ENCODE measurements at regions not wholly inside any gene's neighbourhood (a gene's known extent, or its start where the extent isn't known, plus 50 kb on each side); places are given as distances from the start of the nearest gene placed in this dataset.

GRCh38 chr1:38246955-38247952, 200.7 kb upstream of the POU3F1 start:
- Mint-ChIP-seq H3K9me3 (no peaks in the 10 kb centered on the region), H3K27ac (no peak overlapping the region), H3K36me3 (ENCODE audit: insufficient read depth) (no peaks in the 10 kb centered on the region), H3K4me3 (no peak overlapping the region), H3K27me3 (peaks cover 38% of the 10 kb centered on the region in 2 donors), H3K4me1 (ENCODE audit: low read depth in 2 of 2) (no peaks in the 10 kb centered on the region)
- DNase-seq (no peak), ATAC-seq (replicated peaks) (no peak)

DNA sequence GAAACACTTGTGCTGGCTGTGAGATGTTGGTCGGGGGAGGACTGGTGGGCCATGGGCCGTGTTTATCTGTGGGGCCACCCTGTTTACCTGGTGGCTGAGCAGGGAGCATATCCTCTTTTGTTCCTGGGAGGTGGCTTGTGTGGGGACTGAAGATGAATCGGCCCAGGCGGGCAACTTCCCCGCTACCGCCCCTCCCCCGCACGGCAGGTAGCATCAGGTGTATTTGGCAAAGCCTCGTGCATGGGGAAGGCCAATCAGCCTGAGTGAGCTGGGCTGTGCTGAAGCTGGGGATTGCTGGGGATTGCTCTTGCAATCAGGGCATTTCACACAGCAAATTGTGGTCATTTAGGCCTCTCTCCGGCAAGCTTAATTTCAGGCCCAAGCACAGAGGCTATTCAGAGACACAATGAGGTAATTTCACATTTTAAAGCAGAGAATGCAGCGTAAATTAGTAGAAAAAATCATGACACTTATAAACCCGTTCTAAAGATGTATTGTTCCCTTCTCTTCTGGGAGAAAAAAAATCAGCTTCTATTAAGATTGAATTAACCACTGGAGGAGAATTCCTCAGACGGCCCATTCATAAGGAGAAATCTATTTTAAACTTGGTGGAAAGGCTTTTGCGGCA, 197.7 kb upstream of the POU3F1 start:
- H3K9me3 Mint-ChIP-seq: no peaks in the 10 kb centered on the region
- peaks cover 20 to 22% of the 10 kb centered on the region in 2 donors for H3K27me3 Mint-ChIP-seq
- ATAC-seq (replicated peaks): no peak
- no peak overlapping the region for H3K4me3 Mint-ChIP-seq
- no peak overlapping the region for H3K27ac Mint-ChIP-seq
- H3K4me1 Mint-ChIP-seq (ENCODE audit: low read depth in 2 of 2): no peaks in the 10 kb centered on the region
- no peak for DNase-seq
- no peaks in the 10 kb centered on the region for H3K36me3 Mint-ChIP-seq (ENCODE audit: insufficient read depth)

DNA sequence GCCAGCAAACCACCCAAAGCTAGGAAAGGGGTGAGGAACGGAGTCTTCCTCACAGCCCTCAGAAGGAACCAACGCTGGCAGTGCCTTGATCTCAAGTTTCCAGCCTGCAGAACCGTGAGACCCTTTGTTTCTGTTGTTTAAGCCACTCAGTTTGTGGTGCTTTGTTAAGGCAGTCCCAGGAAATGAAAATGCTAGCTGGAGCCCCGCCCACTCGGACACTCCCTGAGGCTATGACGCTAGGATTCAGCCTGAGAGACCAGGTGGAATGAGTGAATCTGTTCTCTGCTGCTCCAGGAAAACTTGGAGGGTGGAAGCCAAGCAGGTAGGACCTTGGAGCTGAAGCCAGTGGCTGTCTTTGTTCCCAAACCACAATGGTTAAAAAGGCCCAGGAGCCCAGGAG, 196.5 kb upstream of the POU3F1 start:
- H3K36me3 Mint-ChIP-seq (ENCODE audit: insufficient read depth): no peaks in the 10 kb centered on the region

DNA sequence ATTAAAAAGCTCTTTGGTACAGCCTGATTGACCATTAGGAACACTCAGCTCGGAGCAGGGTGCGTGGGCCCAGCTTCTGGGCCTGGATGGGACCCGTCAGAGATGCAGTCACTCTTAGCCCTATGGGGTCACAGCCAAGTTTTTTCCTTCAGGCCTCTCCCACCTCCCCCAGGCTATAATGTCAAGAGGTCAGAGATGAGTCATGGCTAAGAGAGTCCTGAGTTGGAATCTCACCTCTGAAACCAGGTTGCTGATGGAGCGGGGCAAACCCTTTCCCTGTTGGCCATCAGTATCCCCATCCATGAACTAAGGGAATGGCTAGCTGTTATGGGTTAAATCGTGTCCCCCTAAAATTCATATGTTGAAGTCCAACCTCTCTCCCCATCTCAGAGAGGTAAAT, 195.9 kb upstream of the POU3F1 start:
- H3K36me3 Mint-ChIP-seq (ENCODE audit: insufficient read depth): no peaks in the 10 kb centered on the region
- no peak overlapping the region for H3K4me3 Mint-ChIP-seq
- H3K9me3 Mint-ChIP-seq: no peaks in the 10 kb centered on the region
- peaks cover 3 to 4% of the 10 kb centered on the region in 2 donors for H3K27me3 Mint-ChIP-seq
- H3K27ac Mint-ChIP-seq: no peak overlapping the region
- DNase-seq (no peak), ATAC-seq (replicated peaks) (no peak)
- H3K4me1 Mint-ChIP-seq (ENCODE audit: low read depth in 2 of 2): no peaks in the 10 kb centered on the region

More for the DNA sequence above, 196.5 kb upstream of the POU3F1 start:
- ATAC-seq (replicated peaks) (no peak), DNase-seq (no peak)
- H3K9me3 Mint-ChIP-seq: no peaks in the 10 kb centered on the region
- H3K27me3 Mint-ChIP-seq: peaks cover 8 to 9% of the 10 kb centered on the region in 2 donors
- no peaks in the 10 kb centered on the region for H3K4me1 Mint-ChIP-seq (ENCODE audit: low read depth in 2 of 2)
- H3K27ac Mint-ChIP-seq: no peak overlapping the region
- no peak overlapping the region for H3K4me3 Mint-ChIP-seq

- Mint-ChIP-seq H3K36me3 (ENCODE audit: insufficient read depth) (no peaks in the 10 kb centered on the region), H3K4me1 (ENCODE audit: low read depth in 2 of 2) (no peaks in the 10 kb centered on the region), H3K27ac (no peak overlapping the region), H3K9me3 (no peaks in the 10 kb centered on the region), H3K4me3 (no peak overlapping the region), H3K27me3 (peaks cover 3 to 4% of the 10 kb centered on the region in 2 donors)
- DNase-seq: no peak
- ATAC-seq (replicated peaks): no peak
Measured at GRCh38 chr1:38241594-38242334, 195.2 kb upstream of the POU3F1 start.

GRCh38 chr1:38240618-38241017, 194.0 kb upstream of the POU3F1 start:
- Mint-ChIP-seq H3K4me3 (no peak overlapping the region), H3K27me3 (peaks cover 12 to 14% of the 10 kb centered on the region in 2 donors), H3K27ac (no peak overlapping the region), H3K36me3 (ENCODE audit: insufficient read depth) (no peaks in the 10 kb centered on the region), H3K9me3 (no peaks in the 10 kb centered on the region), H3K4me1 (ENCODE audit: low read depth in 2 of 2) (no peaks in the 10 kb centered on the region)
- no peak for ATAC-seq (replicated peaks)
- DNase-seq: no peak

DNA sequence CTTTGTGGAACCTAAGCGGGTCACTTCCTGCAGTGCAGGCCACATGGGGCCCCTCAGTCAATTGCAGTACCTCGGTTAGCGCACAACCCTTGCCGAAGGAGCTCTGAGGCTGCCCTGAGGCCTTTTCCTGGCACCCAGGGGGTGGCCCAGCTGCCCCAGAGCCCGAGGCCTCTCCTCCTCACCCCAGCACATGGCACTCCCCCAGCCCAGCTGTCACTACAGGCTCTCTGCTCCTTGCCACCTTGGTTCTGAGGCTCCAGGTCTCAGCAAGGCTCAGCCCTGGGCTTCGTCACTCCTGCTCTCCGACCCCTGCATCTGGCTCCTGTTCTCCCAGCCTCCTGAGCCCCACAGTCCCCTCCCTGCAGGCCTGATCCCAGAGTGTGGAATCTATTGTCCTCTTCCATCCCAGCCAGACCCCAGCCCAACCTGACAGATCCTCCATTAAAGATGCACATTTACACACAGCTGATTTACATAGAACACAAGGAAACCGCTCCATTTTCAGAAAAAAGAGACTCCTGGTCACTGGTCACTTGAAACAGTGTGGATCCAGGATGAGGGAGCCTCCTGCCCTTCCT, 192.8 kb upstream of the POU3F1 start:
- DNase-seq: no peak
- no peak for ATAC-seq (replicated peaks)
- Mint-ChIP-seq H3K9me3 (no peaks in the 10 kb centered on the region), H3K4me3 (no peak overlapping the region), H3K4me1 (ENCODE audit: low read depth in 2 of 2) (no peaks in the 10 kb centered on the region), H3K27ac (no peak overlapping the region), H3K36me3 (ENCODE audit: insufficient read depth) (no peaks in the 10 kb centered on the region), H3K27me3 (peaks cover 12 to 15% of the 10 kb centered on the region in 2 donors)

GRCh38 chr1:38238294-38238693, 191.7 kb upstream of the POU3F1 start:
- Mint-ChIP-seq H3K4me1 (ENCODE audit: low read depth in 2 of 2) (no peaks in the 10 kb centered on the region), H3K4me3 (no peak overlapping the region), H3K27ac (no peak overlapping the region), H3K27me3 (peaks cover 22 to 24% of the 10 kb centered on the region in 2 donors), H3K36me3 (ENCODE audit: insufficient read depth) (no peaks in the 10 kb centered on the region), H3K9me3 (no peaks in the 10 kb centered on the region)
- ATAC-seq (replicated peaks): no peak
- no peak for DNase-seq

DNA sequence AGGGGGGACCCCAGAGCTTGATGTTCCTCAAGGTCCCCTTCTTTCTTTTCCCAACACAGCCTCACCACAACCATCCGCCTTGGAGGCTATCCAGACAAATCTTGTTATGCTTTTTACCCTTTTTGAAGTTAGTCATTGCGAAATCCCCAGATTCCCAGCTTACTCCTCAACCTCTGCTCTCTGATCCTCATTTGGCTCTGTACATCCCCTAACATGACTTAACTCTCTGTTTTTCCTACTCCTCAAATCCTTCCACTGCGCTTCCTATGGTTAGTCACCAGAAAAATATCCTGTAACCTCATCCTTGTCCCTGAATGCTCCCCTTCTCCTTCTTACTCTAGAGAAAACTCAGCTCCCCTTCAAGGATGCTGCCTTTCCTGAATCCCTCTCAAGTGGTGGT, 189.1 kb upstream of the POU3F1 start:
- Mint-ChIP-seq H3K27me3 (peaks cover 25 to 26% of the 10 kb centered on the region in 2 donors), H3K9me3 (no peaks in the 10 kb centered on the region), H3K4me3 (no peak overlapping the region), H3K4me1 (ENCODE audit: low read depth in 2 of 2) (no peaks in the 10 kb centered on the region), H3K36me3 (ENCODE audit: insufficient read depth) (no peaks in the 10 kb centered on the region), H3K27ac (no peak overlapping the region)
- ATAC-seq (replicated peaks): no peak
- no peak for DNase-seq

DNA sequence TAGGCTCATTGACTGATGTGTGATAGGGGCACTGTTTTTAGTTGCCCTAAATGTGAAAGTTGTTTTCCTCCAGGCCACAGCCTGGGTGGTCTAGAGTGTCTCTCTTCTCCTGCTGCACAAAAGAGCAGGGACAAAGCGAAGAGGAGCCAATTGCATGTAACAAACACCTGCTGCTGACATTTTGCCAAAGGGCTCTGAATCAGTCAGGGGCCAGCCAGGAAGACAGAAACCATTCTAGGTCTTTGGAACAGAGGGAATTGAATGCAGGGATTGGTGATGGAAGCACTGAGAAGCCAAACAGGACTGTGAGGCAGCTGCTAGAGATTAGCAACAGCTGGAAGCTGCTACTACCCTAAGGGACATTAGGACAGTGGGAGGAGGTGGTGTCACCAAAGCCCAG, 185.3 kb upstream of the POU3F1 start:
- H3K27me3 Mint-ChIP-seq: peaks cover 39 to 50% of the 10 kb centered on the region in 2 donors

DNA sequence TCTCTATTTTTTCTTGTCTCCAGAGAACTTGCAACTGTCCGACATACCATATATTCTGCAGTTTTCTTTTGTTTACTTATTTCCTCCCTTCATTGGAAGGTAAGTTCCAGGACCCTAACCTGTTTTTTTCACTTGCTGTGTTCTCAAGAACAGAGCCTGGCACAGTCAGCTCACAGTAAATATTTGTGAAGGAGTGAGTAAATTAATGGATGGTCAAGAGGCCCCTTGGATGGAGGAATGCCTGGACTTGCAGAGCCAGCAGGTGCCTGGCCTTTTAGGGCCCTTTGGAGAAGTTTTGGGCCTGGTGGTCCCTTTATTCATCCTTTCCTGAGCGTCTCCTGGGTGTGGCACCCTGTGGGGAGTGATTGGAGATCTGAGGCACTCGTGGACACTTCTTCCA, 182.1 kb upstream of the POU3F1 start:
- no peaks in the 10 kb centered on the region for H3K9me3 Mint-ChIP-seq
- peaks cover 30 to 46% of the 10 kb centered on the region in 2 donors for H3K27me3 Mint-ChIP-seq
- no peak overlapping the region for H3K27ac Mint-ChIP-seq
- ATAC-seq (replicated peaks): no peak
- H3K4me1 Mint-ChIP-seq (ENCODE audit: low read depth in 2 of 2): no peaks in the 10 kb centered on the region
- no peak overlapping the region for H3K4me3 Mint-ChIP-seq
- H3K36me3 Mint-ChIP-seq (ENCODE audit: insufficient read depth): no peaks in the 10 kb centered on the region
- DNase-seq: no peak

More for the DNA sequence above, 185.3 kb upstream of the POU3F1 start:
- H3K4me3 Mint-ChIP-seq: no peak overlapping the region
- DNase-seq (no peak), ATAC-seq (replicated peaks) (no peak)
- no peaks in the 10 kb centered on the region for H3K36me3 Mint-ChIP-seq (ENCODE audit: insufficient read depth)
- no peaks in the 10 kb centered on the region for H3K9me3 Mint-ChIP-seq
- H3K4me1 Mint-ChIP-seq (ENCODE audit: low read depth in 2 of 2): no peaks in the 10 kb centered on the region
- no peak overlapping the region for H3K27ac Mint-ChIP-seq

DNA sequence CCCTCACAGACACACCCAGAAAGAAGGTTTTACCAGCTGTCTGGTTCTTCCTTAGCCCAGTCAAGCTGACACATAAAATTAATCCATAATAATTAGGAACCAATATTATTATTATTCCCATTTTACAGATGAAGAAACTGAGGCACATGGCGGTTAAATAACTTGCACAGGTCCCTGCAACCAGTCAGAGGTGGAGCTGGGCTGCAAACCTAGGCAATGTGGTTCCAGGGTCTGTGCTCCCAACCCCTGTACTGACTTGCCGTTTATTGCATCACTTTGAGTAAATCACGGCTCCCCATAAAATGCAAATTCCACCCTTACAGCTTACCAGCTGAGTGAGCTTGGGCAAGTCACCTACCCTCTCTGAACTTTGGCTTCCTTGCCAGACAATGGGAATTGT, 179.2 kb upstream of the POU3F1 start:
- H3K4me3 Mint-ChIP-seq: no peak overlapping the region
- no peaks in the 10 kb centered on the region for H3K4me1 Mint-ChIP-seq (ENCODE audit: low read depth in 2 of 2)
- no peak overlapping the region for H3K27ac Mint-ChIP-seq
- ATAC-seq (replicated peaks): no peak
- no peaks in the 10 kb centered on the region for H3K36me3 Mint-ChIP-seq (ENCODE audit: insufficient read depth)
- no peaks in the 10 kb centered on the region for H3K9me3 Mint-ChIP-seq
- no peak for DNase-seq
- H3K27me3 Mint-ChIP-seq: peaks cover 37 to 58% of the 10 kb centered on the region in 2 donors

- Mint-ChIP-seq H3K36me3 (ENCODE audit: insufficient read depth) (no peaks in the 10 kb centered on the region), H3K4me3 (no peak overlapping the region), H3K27me3 (peaks cover 45 to 66% of the 10 kb centered on the region in 2 donors)
Measured at GRCh38 chr1:38223391-38223790, 176.8 kb upstream of the POU3F1 start.

More at GRCh38 chr1:38223391-38223790, 176.8 kb upstream of the POU3F1 start:
- no peaks in the 10 kb centered on the region for H3K4me1 Mint-ChIP-seq (ENCODE audit: low read depth in 2 of 2)
- DNase-seq (no peak), ATAC-seq (replicated peaks) (no peak)
- H3K9me3 Mint-ChIP-seq: no peaks in the 10 kb centered on the region
- no peak overlapping the region for H3K27ac Mint-ChIP-seq
